ENCODE measurements at regions not wholly inside any gene's neighbourhood (a gene's known extent, or its start where the extent isn't known, plus 50 kb on each side); places are given as distances from the start of the nearest gene placed in this dataset.
"Not testable (repeated sequence)": the region's sequence is repeated elsewhere in the genome, so short reads cannot be mapped to it uniquely, and the experiment has no call there.

DNA sequence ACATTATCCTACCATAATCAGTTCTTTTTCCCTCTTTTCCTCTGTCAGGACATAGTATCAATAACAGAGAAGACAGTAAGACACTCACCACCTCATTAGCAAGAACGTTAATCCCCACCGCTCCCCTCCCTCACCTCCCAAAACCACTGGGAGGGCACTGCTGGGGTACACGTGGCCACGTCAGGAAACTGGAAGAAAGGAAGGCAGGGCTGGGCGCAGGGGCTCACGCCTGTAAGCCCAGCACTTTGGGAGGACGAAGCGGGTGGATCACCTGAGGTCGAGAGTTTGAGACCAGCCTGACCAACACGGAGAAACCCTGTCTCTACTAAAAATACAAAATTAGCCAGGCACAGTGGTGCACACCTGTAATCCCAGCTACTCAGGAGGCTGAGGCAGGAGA, 142.3 kb downstream of the OR4M2 start:
- intact Hi-C loops (cut with DNase I); FAIRE-seq; H3K27ac ChIP-seq (ENCODE audit: low read depth in 2 of 2, low read length in 2 of 2); H3K27me3 ChIP-seq (ENCODE audit: control insufficient read depth, insufficient read depth, low read length); H3K4me1 ChIP-seq (ENCODE audit: control insufficient read depth in 2 of 3, insufficient read depth in 2 of 3, low read depth in 1 of 3, low read length in 3 of 3); H3K9me3 ChIP-seq (ENCODE audit: control insufficient read depth in 2 of 3, insufficient read depth in 1 of 3, low read length in 3 of 3); H3K9ac ChIP-seq (ENCODE audit: low read length in 3 of 3); H3K36me3 ChIP-seq (ENCODE audit: control insufficient read depth in 2 of 3, insufficient read depth in 3 of 3, low read length in 3 of 3); H3K4me3 ChIP-seq (ENCODE audit: low read length in 3 of 3): not testable (repeated sequence)
- DNase-seq: peak in 1 of 5 donors; percentile 37

DNA sequence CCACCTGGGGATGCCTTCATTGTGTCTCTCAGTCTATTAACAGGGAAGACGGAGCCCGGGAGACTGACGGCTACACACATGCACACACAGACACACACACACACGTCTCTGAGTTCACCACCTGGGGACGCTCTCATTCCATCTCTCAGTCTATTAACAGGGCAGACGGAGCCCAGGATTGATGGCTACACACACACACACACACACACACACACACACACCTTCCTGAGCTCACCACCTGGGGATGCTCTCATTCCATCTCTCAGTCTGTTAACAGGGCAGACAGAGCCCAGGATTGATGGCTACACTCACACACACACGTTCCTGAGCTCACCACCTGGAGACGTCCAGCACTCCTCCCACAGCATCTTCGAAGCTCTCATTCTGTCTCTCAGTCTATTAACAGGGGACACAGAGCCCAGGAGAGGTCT, 143.9 kb downstream of the OR4M2 start:
- no peak overlapping the region for H3K4me3 ChIP-seq (ENCODE audit: low read length in 3 of 3)
- no peaks in the 10 kb centered on the region for H3K9me3 ChIP-seq (ENCODE audit: control insufficient read depth in 2 of 3, insufficient read depth in 1 of 3, low read length in 3 of 3)
- TF ChIP-seq, protein P1, sequence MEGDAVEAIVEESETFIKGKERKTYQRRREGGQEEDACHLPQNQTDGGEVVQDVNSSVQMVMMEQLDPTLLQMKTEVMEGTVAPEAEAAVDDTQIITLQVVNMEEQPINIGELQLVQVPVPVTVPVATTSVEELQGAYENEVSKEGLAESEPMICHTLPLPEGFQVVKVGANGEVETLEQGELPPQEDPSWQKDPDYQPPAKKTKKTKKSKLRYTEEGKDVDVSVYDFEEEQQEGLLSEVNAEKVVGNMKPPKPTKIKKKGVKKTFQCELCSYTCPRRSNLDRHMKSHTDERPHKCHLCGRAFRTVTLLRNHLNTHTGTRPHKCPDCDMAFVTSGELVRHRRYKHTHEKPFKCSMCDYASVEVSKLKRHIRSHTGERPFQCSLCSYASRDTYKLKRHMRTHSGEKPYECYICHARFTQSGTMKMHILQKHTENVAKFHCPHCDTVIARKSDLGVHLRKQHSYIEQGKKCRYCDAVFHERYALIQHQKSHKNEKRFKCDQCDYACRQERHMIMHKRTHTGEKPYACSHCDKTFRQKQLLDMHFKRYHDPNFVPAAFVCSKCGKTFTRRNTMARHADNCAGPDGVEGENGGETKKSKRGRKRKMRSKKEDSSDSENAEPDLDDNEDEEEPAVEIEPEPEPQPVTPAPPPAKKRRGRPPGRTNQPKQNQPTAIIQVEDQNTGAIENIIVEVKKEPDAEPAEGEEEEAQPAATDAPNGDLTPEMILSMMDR (IDR thresholded peaks at IDR 0.05; ENCODE audit: borderline replicate concordance, extremely low read depth, insufficient read depth): peak; percentile 15
- no peak overlapping the region for H3K9ac ChIP-seq (ENCODE audit: low read length in 3 of 3)
- peaks cover 0 to 6% (median 0%) of the 10 kb centered on the region in 3 donors for H3K4me1 ChIP-seq (ENCODE audit: control insufficient read depth in 2 of 3, insufficient read depth in 2 of 3, low read depth in 1 of 3, low read length in 3 of 3)
- intact Hi-C loops (cut with DNase I): no loop called here
- no peak for FAIRE-seq
- H3K27ac ChIP-seq (ENCODE audit: low read depth in 2 of 2, low read length in 2 of 2): no peak overlapping the region
- H3K27me3 ChIP-seq (ENCODE audit: control insufficient read depth, insufficient read depth, low read length): no peaks in the 10 kb centered on the region
- H3K36me3 ChIP-seq (ENCODE audit: control insufficient read depth in 2 of 3, insufficient read depth in 3 of 3, low read length in 3 of 3): no peaks in the 10 kb centered on the region
- DNase-seq: peak in 1 of 5 donors; percentile 29

DNA sequence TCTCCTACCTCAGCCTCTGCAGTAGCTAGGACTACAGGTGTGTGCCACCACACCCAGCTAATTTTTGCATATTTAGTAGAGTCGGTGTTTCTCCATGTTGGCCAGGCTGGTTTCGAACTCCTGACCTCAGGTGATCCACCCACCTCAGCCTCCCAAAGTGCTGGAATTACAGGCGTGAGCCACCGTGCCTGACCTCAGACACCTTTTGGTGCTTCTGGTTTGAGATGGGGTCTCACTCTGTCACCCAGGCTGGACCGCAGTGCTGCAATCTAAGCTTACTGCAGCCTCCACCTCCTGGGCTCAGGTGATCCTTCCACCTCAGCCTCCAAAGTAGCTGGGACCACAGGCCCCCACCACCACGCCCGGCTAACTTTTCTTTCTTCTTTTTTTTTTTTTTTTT, 144.6 kb downstream of the OR4M2 start:
- H3K4me3 ChIP-seq (ENCODE audit: low read length in 3 of 3); H3K9ac ChIP-seq (ENCODE audit: low read length in 3 of 3); H3K36me3 ChIP-seq (ENCODE audit: control insufficient read depth in 2 of 3, insufficient read depth in 3 of 3, low read length in 3 of 3); H3K4me1 ChIP-seq (ENCODE audit: control insufficient read depth in 2 of 3, insufficient read depth in 2 of 3, low read depth in 1 of 3, low read length in 3 of 3); H3K9me3 ChIP-seq (ENCODE audit: control insufficient read depth in 2 of 3, insufficient read depth in 1 of 3, low read length in 3 of 3); H3K27ac ChIP-seq (ENCODE audit: low read depth in 2 of 2, low read length in 2 of 2); H3K27me3 ChIP-seq (ENCODE audit: control insufficient read depth, insufficient read depth, low read length); FAIRE-seq; intact Hi-C loops (cut with DNase I): not testable (repeated sequence)
- peak in 1 of 5 donors; percentile 50 for DNase-seq

DNA sequence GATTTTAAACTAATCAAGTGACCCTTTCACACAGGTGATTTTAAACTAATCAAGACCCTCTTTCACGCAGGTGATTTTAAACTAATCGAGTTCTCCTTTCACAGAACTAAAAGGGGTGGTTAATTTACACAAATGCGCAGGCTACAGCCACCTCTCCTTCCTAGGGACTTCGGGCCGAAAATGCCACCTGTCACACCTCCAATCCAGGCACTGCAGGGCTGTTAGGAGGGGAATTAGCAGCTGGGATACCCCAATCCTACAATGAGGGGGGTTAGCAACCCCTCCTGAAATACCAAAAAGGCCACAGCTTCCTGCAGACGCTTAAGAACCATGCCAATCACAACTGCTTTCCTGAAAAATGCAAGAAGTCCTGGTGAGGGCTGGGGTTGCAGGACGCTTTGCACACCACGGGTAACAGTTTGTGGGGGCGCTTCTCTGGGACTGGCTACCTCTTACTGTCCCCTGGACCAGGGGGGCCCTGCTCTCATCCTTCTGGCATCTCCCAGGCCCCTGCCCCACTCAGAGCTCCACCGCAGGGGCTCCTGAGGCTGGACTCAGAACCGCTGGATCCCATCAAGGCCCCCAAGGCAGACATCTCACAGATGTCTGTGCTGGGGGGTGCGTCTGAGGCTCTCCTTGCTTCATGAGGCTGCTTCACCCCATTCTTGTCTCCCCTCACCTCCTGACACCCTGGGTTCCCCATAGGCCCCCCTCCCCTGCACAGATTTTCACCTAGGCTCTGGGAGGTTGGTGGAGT, 145.9 kb downstream of the OR4M2 start:
- TF ChIP-seq, protein P1 (IDR thresholded peaks at IDR 0.05; ENCODE audit: borderline replicate concordance, extremely low read depth, insufficient read depth): no peak
- H3K27me3 ChIP-seq (ENCODE audit: control insufficient read depth, insufficient read depth, low read length): no peaks in the 10 kb centered on the region
- no peak overlapping the region for H3K9ac ChIP-seq (ENCODE audit: low read length in 3 of 3)
- H3K36me3 ChIP-seq (ENCODE audit: control insufficient read depth in 2 of 3, insufficient read depth in 3 of 3, low read length in 3 of 3): no peaks in the 10 kb centered on the region
- FAIRE-seq (no peak), DNase-seq (peak in 1 of 5 donors; percentile 71)
- peaks cover 0 to 6% (median 0%) of the 10 kb centered on the region in 3 donors for H3K4me1 ChIP-seq (ENCODE audit: control insufficient read depth in 2 of 3, insufficient read depth in 2 of 3, low read depth in 1 of 3, low read length in 3 of 3)
- no peak overlapping the region for H3K4me3 ChIP-seq (ENCODE audit: low read length in 3 of 3)
- H3K27ac ChIP-seq (ENCODE audit: low read depth in 2 of 2, low read length in 2 of 2): no peak overlapping the region
- no peaks in the 10 kb centered on the region for H3K9me3 ChIP-seq (ENCODE audit: control insufficient read depth in 2 of 3, insufficient read depth in 1 of 3, low read length in 3 of 3)
- intact Hi-C loops (cut with DNase I): no loop called here

Measured in kidney (tissue), 13 donors.